Mesenchymal stem cell (in vitro differentiated cells and primary cell): ENCODE measurements at regions not wholly inside any gene's neighbourhood (a gene's known extent, or its start where the extent isn't known, plus 50 kb on each side); places are given as distances from the start of the nearest gene placed in this dataset.

ENCODE experiments used
- DNase-seq: peaks from one replicate; pipeline ENCODE4 v3.0.0-alpha.2; 2013
- H2AFZ ChIP-seq: one replicate; pipeline ENCODE4 v1.6.1; 2013; ENCODE audit warnings: low read depth, mild to moderate bottlenecking, control low read depth, inconsistent platforms, low read length, moderate library complexity
- H2AK5ac ChIP-seq: 2 replicates; pipeline ENCODE4 v1.6.1; 2013; ENCODE audit warnings: low read length, moderate library complexity, mild to moderate bottlenecking, inconsistent platforms; ENCODE audit not compliant: severe bottlenecking
- H2BK120ac ChIP-seq: one replicate; pipeline ENCODE4 v1.6.1; 2013; ENCODE audit warnings: low read depth, mild to moderate bottlenecking, inconsistent platforms, low read length, moderate library complexity
- H2BK12ac ChIP-seq, 2 experiments: one replicate each; pipeline ENCODE4 v1.6.1; 2013; ENCODE audit warnings: inconsistent platforms in 2 of 2, low read length in 2 of 2, mild to moderate bottlenecking in 2 of 2, moderate library complexity in 2 of 2, control low read depth in 1 of 2
- H2BK15ac ChIP-seq: one replicate; pipeline ENCODE4 v1.6.1; 2013; ENCODE audit warnings: mild to moderate bottlenecking, low read depth, inconsistent platforms; ENCODE audit not compliant: poor library complexity, severe bottlenecking
- H2BK5ac ChIP-seq: 2 replicates; pipeline ENCODE4 v1.6.1; 2013; ENCODE audit warnings: low read depth, mild to moderate bottlenecking, low read length, control low read depth, inconsistent platforms; ENCODE audit not compliant: poor library complexity, severe bottlenecking
- H3K14ac ChIP-seq, 2 experiments: one replicate each; pipeline ENCODE4 v1.6.1; 2013; ENCODE audit warnings: inconsistent platforms in 2 of 2, low read length in 2 of 2, control low read depth in 1 of 2, mild to moderate bottlenecking in 1 of 2, moderate library complexity in 1 of 2
- H3K18ac ChIP-seq, 2 experiments: one replicate each; pipeline ENCODE4 v1.6.1; 2013; ENCODE audit warnings: inconsistent platforms in 2 of 2, low read length in 2 of 2, control low read depth in 1 of 2, low read depth in 1 of 2, mild to moderate bottlenecking in 1 of 2
- H3K23ac ChIP-seq, 2 experiments: one replicate each; pipeline ENCODE4 v1.6.1; 2013; ENCODE audit warnings: inconsistent platforms in 2 of 2, low read length in 2 of 2, mild to moderate bottlenecking in 2 of 2, moderate library complexity in 2 of 2, control low read depth in 1 of 2
- H3K27ac ChIP-seq: 2 replicates; pipeline ENCODE4 v1.5.1; 2013; ENCODE audit warnings: mild to moderate bottlenecking, moderate library complexity, low read length, control low read depth, inconsistent platforms; ENCODE audit not compliant: poor library complexity, severe bottlenecking
- H3K27me3 ChIP-seq, 2 experiments: 2 replicates each; pipeline versions ENCODE4 v1.6.1 to v1.7.0; 2013; ENCODE audit warnings: low read length in 2 of 2, mild to moderate bottlenecking in 2 of 2, moderate library complexity in 2 of 2, control low read depth in 1 of 2, inconsistent platforms in 1 of 2; ENCODE audit not compliant: control insufficient read depth in 1 of 2, insufficient read depth in 1 of 2
- H3K36me3 ChIP-seq, 2 experiments: 2 replicates each; pipeline versions ENCODE4 v1.6.1 to v1.7.0; 2013; ENCODE audit warnings: low read length in 2 of 2, control low read depth in 1 of 2, inconsistent platforms in 1 of 2, low read depth in 1 of 2, mild to moderate bottlenecking in 1 of 2; ENCODE audit not compliant: insufficient read depth in 2 of 2, control insufficient read depth in 1 of 2
- H3K4ac ChIP-seq, 2 experiments: one replicate each; pipeline ENCODE4 v1.6.1; 2013; ENCODE audit warnings: inconsistent platforms in 2 of 2, low read length in 2 of 2, mild to moderate bottlenecking in 2 of 2, moderate library complexity in 2 of 2, control low read depth in 1 of 2, low read depth in 1 of 2
- H3K4me1 ChIP-seq: 2 replicates; pipeline ENCODE4 v1.6.1; 2013; ENCODE audit warnings: low read depth, low read length, control low read depth; ENCODE audit not compliant: control insufficient read depth, insufficient read depth
- H3K4me2 ChIP-seq: 2 replicates; pipeline ENCODE4 v1.6.1; 2013; ENCODE audit warnings: low read length, mild to moderate bottlenecking, inconsistent platforms; ENCODE audit not compliant: poor library complexity, severe bottlenecking
- H3K4me3 ChIP-seq, 2 experiments: 2 replicates each; pipeline versions ENCODE4 v1.5.1 to v1.7.0; 2013; ENCODE audit warnings: low read length in 2 of 2, mild to moderate bottlenecking in 2 of 2, control low read depth in 1 of 2, low read depth in 1 of 2; ENCODE audit not compliant: insufficient read depth in 1 of 2
- H3K79me1 ChIP-seq: replicated peaks from 2 replicates; pipeline ENCODE4 v1.6.1; 2013; ENCODE audit warnings: mild to moderate bottlenecking, control low read depth, low read length, inconsistent platforms; ENCODE audit not compliant: poor library complexity, severe bottlenecking
- H3K9ac ChIP-seq: 2 replicates; pipeline ENCODE4 v1.7.0; 2013; ENCODE audit warnings: mild to moderate bottlenecking, low read length, moderate library complexity
- H3K9me3 ChIP-seq: 2 replicates; pipeline ENCODE4 v1.7.0; 2013; ENCODE audit warnings: mild to moderate bottlenecking, low read length; ENCODE audit not compliant: control insufficient read depth
- H4K8ac ChIP-seq: one replicate; pipeline ENCODE4 v1.6.1; 2013; ENCODE audit warnings: inconsistent platforms, mild to moderate bottlenecking, low read length, moderate library complexity
- H4K91ac ChIP-seq: one replicate; pipeline ENCODE4 v1.6.1; 2013; ENCODE audit warnings: mild to moderate bottlenecking, low read length, inconsistent platforms
- whole genome bisulfite sequencing: methylation state at CpG from one replicate; pipeline ENCODE4 v1.1.7; 2013; ENCODE audit warnings: mixed read lengths; 5-methylcytosine and 5-hydroxymethylcytosine counted together

DNA sequence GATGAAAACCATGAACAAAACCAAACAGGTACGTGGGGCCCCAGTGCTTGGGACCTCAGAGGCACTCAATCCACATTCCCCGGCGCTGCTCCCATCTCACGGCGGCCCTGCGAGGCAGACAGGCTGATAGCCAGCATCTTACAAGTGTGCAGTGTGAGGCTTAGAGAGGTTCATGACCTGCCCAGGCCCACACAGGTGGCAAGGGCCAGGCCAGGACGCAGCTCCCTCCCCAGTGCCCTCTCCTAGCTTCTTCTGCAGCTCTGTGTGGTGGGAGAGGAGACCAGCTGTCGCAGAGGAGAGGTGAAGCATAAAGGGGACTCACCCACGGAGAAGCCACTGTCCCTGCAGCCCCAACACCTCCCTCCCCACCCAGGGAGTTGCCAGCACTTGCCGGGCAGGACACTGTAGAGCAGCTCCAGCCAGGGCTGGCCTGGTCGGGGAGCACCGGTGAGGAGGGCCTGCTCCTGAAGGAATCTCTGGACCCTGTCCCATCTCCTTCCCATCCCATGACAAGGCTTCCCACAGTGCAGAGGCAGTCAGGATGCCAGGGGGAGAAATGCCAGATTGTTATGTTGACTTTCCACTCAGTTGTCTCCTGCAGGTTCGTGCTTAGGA is 92.4 kb upstream of the TMEM45B start:
- Histone ChIP-seq H3K36me3 (no peaks in the 10 kb centered on the region), H2BK15ac (no peak overlapping the region), H3K23ac (no peak overlapping the region), H2BK120ac (no peak overlapping the region), H2AK5ac (no peak overlapping the region), H2AFZ (no peak overlapping the region), H3K9ac (no peak overlapping the region), H4K91ac (no peak overlapping the region), H3K27ac (no peak overlapping the region), H3K27me3 (peaks cover 3 to 25% of the 10 kb centered on the region in 2 experiments), H4K8ac (no peak overlapping the region), H3K4me1 (no peaks in the 10 kb centered on the region), H3K79me1 (no peaks in the 10 kb centered on the region), H3K18ac (no peak overlapping the region), H3K9me3 (no peaks in the 10 kb centered on the region), H2BK5ac (no peak overlapping the region), H3K4me3 (no peak overlapping the region), H2BK12ac (no peak overlapping the region), H3K4me2 (no peak overlapping the region), H3K14ac (no peak overlapping the region), H3K4ac (no peak overlapping the region)
- WGBS: 65% methylated on average over 12 of the region's 13 CpGs
- no peak for DNase-seq

DNA sequence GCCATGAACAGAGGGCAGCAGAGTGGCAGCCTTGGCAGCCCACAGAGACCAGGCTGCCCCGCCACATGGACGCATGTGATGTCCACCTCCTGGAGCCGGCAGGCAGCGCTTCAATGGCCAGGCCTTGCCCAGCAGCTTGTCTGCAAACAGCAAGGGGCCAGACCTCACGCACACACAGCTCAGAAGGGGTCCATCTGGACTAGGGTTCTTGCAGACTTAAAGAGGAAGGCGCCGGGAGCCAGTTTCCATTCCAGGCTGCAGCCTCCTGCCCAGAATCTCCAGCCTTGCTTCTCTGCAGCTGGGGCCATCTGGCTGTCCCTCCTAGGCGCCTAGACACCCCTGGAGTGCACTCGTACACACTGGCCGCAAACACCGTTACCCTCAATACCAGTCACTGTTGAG is 91.9 kb upstream of the TMEM45B start:
- Histone ChIP-seq H3K9me3 (no peaks in the 10 kb centered on the region), H3K23ac (no peak overlapping the region), H3K4me1 (peaks cover 3% of the 10 kb centered on the region), H2BK120ac (no peak overlapping the region), H3K4me2 (no peak overlapping the region), H3K4ac (no peak overlapping the region), H3K14ac (no peak overlapping the region), H3K27me3 (peaks cover 3 to 25% of the 10 kb centered on the region in 2 experiments), H3K18ac (no peak overlapping the region), H2BK15ac (no peak overlapping the region), H2BK12ac (no peak overlapping the region), H2AK5ac (no peak overlapping the region), H3K36me3 (no peaks in the 10 kb centered on the region), H3K9ac (no peak overlapping the region), H3K4me3 (no peak overlapping the region), H3K27ac (no peak overlapping the region), H4K8ac (no peak overlapping the region), H2AFZ (no peak overlapping the region), H4K91ac (no peak overlapping the region), H2BK5ac (no peak overlapping the region), H3K79me1 (no peaks in the 10 kb centered on the region)
- DNase-seq: no peak
- WGBS: 66% methylated on average over 11 of the region's 11 CpGs

DNA sequence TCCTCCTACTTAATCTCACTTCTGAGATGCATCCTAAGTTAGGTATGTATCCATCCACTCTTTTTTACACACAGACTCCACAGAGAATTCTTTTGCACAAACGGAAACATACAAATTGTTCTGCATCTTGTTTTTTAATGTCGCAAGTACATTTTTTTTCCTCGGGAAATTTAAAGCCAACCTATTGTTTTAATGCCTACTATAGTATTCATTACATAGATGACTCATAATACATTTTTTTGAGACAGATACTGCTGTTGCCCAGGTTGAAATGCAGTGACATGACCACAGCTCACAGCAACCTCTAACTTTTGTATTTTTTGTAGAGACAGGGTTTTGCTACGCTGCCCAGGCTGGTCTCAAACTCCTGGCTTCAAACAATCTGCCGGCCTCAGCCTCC is 90.8 kb upstream of the TMEM45B start:
- no peaks in the 10 kb centered on the region for H3K79me1 ChIP-seq
- no peak overlapping the region for H3K18ac ChIP-seq
- H3K27me3 ChIP-seq: peaks cover 4 to 28% of the 10 kb centered on the region in 2 experiments
- H2BK120ac ChIP-seq: no peak overlapping the region
- no peak overlapping the region for H2BK12ac ChIP-seq
- no peak overlapping the region for H4K8ac ChIP-seq
- H3K4me2 ChIP-seq: no peak overlapping the region
- H3K14ac ChIP-seq: no peak overlapping the region
- H3K23ac ChIP-seq: no peak overlapping the region
- H3K4ac ChIP-seq: no peak overlapping the region
- no peak overlapping the region for H2AK5ac ChIP-seq
- H3K4me1 ChIP-seq: peaks cover 4% of the 10 kb centered on the region
- no peak overlapping the region for H3K27ac ChIP-seq
- no peak overlapping the region for H2BK15ac ChIP-seq
- H2BK5ac ChIP-seq: no peak overlapping the region
- H3K4me3 ChIP-seq: no peak overlapping the region
- H3K36me3 ChIP-seq: no peaks in the 10 kb centered on the region
- H4K91ac ChIP-seq: no peak overlapping the region
- no peak overlapping the region for H3K9ac ChIP-seq
- 91% methylated on average over 4 of the region's 5 CpGs for WGBS
- H2AFZ ChIP-seq: no peak overlapping the region
- H3K9me3 ChIP-seq: no peaks in the 10 kb centered on the region
- DNase-seq: no peak

DNA sequence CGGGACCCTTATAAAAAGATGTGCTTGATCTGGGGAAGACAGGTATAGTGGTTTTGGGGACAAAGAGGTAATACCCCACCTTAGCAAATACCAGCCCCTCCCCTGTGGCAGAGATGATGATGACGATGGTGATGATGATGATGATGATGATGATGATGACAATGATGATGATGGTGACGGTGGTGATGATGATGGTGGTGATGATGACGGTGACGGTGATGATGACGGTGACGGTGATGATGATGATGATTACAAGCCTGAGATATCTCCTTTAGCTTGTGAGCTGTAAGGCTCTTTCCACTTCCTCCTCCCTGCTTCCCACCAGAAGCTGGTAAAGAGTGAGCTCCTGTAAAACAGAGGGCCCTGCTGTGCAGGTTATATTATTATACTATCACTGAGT is 89.5 kb upstream of the TMEM45B start:
- Histone ChIP-seq H3K27me3 (peaks cover 7 to 28% of the 10 kb centered on the region in 2 experiments), H3K4me2 (no peak overlapping the region), H3K27ac (no peak overlapping the region), H3K4me1 (peaks cover 4% of the 10 kb centered on the region), H4K91ac (no peak overlapping the region), H3K18ac (no peak overlapping the region), H3K23ac (no peak overlapping the region), H3K14ac (no peak overlapping the region), H2BK15ac (no peak overlapping the region), H2AFZ (no peak overlapping the region), H3K9me3 (no peaks in the 10 kb centered on the region), H3K4ac (no peak overlapping the region), H3K79me1 (no peaks in the 10 kb centered on the region), H3K36me3 (no peaks in the 10 kb centered on the region), H2AK5ac (no peak overlapping the region), H3K9ac (no peak overlapping the region), H2BK120ac (no peak overlapping the region), H4K8ac (no peak overlapping the region), H3K4me3 (no peak overlapping the region), H2BK5ac (no peak overlapping the region), H2BK12ac (no peak overlapping the region)
- 92% methylated on average over 3 of the region's 7 CpGs for WGBS
- DNase-seq: no peak
